ENCODE measurements at regions not wholly inside any gene's neighbourhood (a gene's known extent, or its start where the extent isn't known, plus 50 kb on each side); places are given as distances from the start of the nearest gene placed in this dataset.

DNA sequence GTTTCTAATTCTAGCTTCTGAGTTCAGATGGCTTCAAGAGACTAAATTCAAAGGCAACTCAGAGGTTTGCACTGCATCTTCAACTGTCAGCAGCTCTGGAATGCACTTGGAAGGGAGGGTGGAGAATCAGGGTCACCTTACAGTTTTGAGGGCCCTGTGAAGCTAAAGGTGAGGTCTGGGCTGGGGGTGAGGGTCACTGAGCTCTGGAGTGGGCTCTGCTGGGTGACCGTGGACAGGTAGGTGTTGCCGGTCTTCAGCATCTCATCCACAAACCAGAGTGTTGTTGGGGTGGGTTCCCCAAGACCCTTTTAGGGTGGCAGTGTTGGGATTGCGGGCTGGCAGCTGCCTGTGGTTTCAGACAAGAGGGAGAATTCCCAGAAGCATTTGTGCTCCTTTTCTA, 70.1 kb upstream of the CXCR4 start:
- TF ChIP-seq ATF7 (IDR thresholded peaks at IDR 0.05) (no peak), RBFOX2 (IDR thresholded peaks at IDR 0.05; ENCODE audit: low read depth, low read length) (no peak), L3MBTL2 (IDR thresholded peaks at IDR 0.05) (no peak)
- TF ChIP-seq, protein P1, sequence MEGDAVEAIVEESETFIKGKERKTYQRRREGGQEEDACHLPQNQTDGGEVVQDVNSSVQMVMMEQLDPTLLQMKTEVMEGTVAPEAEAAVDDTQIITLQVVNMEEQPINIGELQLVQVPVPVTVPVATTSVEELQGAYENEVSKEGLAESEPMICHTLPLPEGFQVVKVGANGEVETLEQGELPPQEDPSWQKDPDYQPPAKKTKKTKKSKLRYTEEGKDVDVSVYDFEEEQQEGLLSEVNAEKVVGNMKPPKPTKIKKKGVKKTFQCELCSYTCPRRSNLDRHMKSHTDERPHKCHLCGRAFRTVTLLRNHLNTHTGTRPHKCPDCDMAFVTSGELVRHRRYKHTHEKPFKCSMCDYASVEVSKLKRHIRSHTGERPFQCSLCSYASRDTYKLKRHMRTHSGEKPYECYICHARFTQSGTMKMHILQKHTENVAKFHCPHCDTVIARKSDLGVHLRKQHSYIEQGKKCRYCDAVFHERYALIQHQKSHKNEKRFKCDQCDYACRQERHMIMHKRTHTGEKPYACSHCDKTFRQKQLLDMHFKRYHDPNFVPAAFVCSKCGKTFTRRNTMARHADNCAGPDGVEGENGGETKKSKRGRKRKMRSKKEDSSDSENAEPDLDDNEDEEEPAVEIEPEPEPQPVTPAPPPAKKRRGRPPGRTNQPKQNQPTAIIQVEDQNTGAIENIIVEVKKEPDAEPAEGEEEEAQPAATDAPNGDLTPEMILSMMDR (IDR thresholded peaks at IDR 0.05 in 2 of 3, conservative IDR thresholded peaks at IDR 0.05 in 1 of 3; ENCODE audit: insufficient read depth in 2 of 3, low read depth in 1 of 3, low read length in 3 of 3) = no peak
